Stimulated activated CD4-positive, alpha-beta T cell treated with anti-CD3 and anti-CD28 coated beads, Interleukin-2, amount 100 ng/mL, for 4 hours (primary cell): ENCODE measurements at regions not wholly inside any gene's neighbourhood (a gene's known extent, or its start where the extent isn't known, plus 50 kb on each side); places are given as distances from the start of the nearest gene placed in this dataset.

Experiments
- DNase-seq: peaks from one replicate; pipeline ENCODE4 v3.0.0-alpha.2; 2020; ENCODE audit warnings: low read depth

GRCh38 chr20:52402514-52402913 lies 210.9 kb upstream of the ZFP64 start:
- DNase-seq, result no peak

DNA sequence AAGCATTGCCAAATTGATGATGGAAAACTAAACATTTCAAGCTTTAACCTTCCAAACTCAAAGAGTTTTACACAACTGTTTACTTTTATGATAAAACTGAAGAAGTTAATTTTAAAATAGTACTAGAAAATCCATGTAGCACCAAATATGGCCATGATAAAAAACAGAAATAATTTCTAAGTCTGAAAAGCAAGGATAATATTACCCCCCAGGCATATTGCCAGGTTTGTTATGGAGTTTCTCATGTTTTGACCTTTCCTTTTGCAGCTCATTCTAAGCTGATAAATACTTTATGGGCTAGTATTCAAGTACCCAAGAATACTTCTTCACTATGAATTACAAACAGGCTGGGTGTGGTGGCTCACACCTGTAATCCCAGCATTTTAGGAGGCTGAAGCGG lies 209.9 kb upstream of the ZFP64 start:
- no peak for DNase-seq

- no peak for DNase-seq
Measured at GRCh38 chr20:52399352-52399751, 207.8 kb upstream of the ZFP64 start.

- DNase-seq, result no peak
Measured at GRCh38 chr20:52389606-52390005, 198.0 kb upstream of the ZFP64 start.

DNA sequence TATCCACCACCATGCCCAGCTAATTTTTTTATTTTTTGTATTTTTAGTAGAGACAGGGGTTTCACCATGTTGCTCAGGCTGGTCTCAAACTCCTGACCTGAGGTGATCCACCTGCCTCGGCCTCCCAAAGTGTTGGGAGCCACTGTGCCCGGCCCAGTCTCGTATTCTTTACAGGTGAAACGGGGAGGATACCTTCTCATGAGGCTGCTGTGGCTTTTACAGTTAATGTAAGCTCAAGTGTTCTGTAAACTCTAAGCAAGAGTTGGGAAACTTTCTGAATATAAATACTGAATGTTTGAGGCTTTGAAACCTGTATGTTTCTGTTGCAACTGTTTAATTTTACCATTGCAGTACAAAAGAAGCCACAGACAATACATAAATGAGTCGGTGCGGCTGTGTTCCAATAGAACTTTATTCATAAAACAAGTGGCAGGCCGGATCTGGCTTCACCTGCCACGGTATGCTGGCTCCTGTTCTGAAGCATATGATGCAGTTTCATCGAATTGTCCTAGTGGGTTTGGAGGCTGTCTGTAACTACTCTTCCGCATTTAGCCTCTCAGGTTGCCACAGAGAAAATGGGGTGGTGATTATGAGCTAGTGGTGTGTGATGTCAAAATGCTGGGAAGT lies 192.5 kb upstream of the ZFP64 start:
- DNase-seq, result no peak

DNA sequence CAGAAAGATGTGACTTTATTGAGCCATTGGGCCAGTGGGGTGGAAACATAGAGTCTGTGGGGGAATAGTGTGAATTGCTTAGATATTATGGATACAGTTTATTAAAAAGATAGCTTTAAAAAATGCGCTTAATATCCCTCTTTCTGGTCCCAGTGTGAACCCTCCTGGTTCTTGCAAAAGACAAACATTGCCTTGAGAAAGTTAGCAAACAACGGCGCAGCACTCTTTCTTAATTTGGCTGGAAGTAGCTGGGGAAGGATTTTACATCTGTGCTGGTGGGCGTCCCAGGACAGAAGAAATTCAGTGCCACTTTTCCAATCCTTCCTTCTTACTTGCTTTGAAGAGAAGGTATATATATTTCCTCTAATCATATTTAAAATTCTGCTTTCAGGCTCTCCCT lies 191.4 kb upstream of the ZFP64 start:
- no peak for DNase-seq

DNA sequence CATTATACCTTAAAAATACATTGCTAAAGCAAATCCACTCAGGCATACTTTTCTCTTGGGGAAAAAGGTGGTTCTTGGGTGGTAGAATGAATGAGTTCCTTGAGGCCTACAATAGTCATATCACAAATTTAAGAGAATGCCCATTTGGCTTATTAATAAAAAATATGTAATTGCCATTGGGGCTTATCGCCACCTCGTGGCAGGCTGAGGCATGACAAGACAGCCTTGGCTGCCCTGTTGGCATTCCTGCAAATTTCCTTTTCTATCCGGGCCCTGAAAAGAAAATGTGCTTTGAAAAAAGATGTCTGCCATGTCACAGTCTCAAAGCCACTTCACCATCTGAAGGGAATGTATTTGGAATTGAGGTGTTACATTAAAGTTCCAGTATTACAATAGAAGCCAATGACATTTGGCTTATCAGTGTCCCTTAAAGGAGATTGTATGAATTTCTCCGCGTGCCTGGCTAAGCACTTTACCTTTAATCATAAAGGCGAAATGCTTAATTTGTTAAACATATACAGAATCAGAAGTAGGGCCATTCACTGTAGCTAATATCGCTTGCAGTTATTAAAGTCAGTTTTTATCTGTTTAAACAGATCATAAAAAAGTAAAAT lies 188.3 kb upstream of the ZFP64 start:
- DNase-seq, result peak; percentile 6

DNA sequence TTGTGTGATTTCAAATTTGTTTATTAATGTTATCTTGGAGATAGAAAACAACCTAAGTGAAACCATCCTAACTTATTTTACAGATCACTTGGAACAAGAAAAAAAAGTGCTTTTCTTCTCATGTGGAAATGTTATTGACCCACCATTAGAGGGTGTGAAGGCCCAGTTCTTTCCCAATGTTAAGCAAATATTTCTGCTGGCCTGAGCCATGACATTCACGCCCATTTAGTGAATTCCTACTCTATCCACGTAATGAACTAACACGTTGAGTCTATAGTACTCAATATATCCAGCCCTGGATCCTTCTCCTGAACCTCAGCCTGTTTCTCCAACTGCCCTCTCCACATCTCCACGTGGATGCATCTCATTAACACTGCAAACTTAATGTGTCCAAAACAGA lies 180.6 kb upstream of the ZFP64 start:
- no peak for DNase-seq

DNA sequence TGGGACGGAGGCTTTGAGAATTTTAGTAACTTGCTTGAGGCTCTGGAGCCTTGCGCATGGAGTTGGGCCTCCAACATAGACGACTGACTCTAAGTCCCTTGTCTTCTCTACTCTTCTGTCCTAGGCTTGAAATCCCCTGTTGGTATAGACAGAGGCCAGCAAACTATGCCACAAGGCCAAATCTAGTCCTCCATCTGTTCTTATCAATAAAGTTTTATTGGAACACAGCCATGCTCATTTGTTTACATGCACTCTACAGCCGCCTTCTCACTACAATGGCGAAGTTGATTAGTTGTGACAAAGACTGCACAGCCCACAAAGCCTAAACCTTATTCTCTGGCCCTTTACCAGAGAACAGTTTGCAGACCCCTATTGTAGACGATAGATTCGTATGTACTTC lies 174.1 kb upstream of the ZFP64 start:
- no peak for DNase-seq

DNA sequence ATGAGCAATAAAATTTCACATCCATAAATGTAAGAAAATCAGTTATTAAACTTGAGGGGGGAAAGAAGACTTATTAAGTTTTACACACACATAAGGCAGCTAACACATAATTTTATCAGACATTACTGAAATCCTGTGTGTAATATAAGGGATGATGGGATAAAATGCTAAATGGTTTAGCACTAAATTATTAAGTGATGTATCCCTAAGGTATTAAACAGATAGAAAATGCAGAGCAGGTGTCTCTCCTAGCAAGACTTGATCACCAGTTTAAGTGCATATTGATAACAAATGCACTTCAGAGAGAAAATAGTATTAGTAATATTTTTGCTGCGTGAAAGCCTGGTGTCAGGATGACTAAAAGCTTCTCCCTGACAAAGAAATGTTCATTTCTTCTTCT lies 172.8 kb upstream of the ZFP64 start:
- DNase-seq, result no peak

DNA sequence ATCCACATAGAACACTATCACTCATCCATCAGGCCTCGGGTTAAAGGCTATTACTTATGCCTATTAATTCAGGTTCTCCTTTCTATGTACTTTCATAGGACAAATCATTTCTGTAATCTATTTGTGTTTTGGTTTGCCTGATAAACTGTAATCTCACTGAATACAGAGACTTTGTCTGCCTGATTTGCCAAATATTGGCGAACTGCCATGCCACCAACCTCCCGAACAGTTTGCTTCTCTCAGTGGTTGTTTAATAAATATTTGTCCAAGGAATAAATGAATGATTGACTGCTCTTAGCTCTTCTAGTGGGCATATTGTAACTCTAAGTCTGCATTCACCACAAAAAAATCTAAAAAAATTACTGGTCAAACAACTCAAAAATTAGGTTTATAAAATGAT lies 170.1 kb upstream of the ZFP64 start:
- no peak for DNase-seq

- DNase-seq, result no peak
Measured at GRCh38 chr20:52349806-52350205, 158.2 kb upstream of the ZFP64 start.

DNA sequence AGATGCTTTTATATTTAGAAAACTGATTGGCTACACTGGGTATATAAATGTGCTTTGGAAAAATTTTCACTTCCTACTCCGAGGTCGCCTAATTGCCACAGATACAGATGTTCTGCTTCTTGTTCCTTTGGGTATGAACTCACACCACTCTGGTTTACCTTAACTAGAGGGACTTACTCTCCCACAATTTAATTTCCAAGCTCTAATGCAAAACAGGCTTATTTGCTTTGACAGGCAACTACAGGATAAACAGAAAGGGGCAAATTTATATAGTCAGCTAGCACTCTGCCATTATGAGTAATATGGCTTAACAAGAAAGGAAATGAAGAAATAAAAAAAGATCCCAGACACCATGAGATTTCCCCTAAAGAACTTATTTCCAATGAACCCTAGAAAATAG lies 156.9 kb upstream of the ZFP64 start:
- DNase-seq, result no peak

DNA sequence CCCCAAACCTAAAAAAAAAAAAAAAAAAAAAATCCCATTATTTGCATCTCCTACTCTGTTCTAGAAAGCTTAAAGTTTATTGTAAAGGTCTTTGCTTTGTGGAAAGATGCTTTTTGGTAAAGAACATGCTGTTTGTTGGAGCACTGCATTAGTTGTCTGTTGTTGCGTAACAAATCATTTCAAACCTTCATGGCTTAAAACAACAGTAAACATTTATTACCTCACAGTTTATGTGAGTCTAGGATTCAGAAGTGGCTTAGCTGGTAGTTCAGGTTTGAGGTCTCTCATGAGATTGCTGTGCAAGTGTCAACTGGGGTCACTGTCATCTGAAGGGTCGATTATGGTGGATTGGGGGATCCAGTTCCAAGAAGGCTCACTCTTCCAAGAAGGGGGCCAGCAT lies 155.2 kb upstream of the ZFP64 start:
- DNase-seq, result no peak

DNA sequence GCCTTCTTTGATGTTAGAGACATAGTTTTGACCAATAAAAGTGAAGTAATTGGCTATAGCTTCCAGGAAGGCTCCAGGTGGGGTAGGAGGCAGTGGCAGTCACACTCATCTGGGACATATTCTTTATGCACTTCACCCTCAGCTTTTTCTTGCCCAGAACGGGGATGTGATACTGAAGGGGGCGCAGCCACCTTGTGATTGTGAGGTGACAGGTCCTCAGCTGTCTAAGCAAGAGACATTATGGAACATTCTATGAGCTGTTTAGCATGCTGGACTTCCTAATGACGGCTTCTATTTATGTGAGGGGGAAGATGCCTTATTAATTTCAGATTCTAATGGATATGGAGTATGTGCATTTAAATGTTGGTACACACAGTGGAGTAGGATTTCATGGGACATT lies 151.3 kb upstream of the ZFP64 start:
- no peak for DNase-seq

GRCh38 chr20:52340036-52340634 lies 148.6 kb upstream of the ZFP64 start:
- DNase-seq, result no peak

DNA sequence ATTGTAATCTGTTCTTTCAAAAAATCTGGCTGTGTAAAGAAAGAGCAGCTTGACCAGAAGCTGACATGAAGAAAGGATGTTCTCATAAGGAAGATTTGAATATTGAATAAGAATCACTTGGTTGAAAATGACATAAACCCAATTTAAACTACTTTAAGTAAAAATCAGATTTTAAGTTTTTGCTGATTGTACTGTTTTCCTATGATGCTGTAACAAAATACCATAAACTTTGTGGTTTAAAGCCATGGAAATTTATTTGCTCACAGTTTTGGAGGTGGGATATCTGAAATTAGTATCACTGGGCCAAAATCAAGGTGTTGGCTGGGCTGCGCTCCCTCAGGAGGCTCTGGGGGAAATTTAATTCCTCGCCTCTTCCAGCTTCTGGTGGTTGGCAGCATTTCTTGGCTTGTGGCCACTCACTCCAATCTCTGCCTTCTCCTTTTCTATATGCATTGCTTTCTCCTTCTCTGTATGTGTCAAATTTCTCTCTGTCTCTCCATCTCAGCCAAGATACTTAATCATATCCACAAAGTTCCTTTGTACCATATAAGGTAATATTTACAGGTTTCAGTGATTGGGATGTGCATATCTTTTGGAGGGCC lies 141.2 kb upstream of the ZFP64 start:
- DNase-seq, result no peak

DNA sequence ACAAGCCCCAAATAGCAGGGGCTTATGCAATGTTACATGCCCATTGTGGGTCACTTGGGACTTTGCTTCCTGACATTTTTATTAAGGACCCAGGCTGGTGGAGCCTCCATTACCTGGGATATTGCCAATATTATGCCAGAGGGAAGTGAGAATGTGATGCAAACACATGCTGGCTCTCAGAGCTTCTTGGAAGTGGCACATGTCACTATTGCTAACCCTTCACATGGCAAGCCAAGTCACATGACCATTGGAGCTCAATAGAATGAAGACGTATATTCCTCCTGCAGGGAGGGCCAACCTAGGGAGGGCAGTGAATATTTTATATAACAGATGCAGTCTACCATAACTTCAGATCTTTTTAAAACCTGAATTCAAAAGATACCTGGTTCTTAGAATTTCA lies 140.7 kb upstream of the ZFP64 start:
- DNase-seq, result no peak

GRCh38 chr20:52331655-52332054 lies 140.1 kb upstream of the ZFP64 start:
- no peak for DNase-seq

- no peak for DNase-seq
Measured at GRCh38 chr20:52321396-52321795, 129.8 kb upstream of the ZFP64 start.

- no peak for DNase-seq
Measured at GRCh38 chr20:52318651-52319050, 127.1 kb upstream of the ZFP64 start.

DNA sequence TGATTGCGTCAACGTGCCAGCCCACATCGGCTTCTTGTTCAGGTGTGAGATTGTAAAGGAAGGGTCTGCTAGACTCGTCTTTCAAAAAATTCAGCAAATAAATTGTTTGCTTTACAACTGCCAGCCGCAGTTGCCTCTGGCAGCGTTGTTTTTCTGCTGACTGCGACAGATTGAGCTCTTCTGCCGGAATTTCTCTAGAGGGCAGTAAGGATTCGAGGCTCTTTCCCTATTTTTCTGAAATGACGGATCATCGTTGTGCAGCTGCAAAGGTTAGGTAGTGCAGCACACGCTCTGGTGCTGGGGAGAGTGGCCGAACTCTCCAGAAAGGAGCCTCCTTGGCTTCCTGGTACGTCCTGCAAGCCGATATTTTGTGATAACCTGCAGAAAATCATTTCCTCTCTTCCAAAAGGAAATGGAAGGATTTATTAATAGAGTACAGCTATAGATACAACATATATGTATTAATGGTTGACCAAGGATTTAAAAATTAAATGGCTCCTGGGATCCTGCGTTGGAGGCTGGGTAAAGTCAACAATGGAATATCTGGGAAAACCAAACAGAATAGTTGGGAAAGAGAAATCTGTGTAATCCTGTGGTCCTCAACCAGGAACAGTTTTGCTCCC lies 121.9 kb upstream of the ZFP64 start:
- DNase-seq, result no peak

DNA sequence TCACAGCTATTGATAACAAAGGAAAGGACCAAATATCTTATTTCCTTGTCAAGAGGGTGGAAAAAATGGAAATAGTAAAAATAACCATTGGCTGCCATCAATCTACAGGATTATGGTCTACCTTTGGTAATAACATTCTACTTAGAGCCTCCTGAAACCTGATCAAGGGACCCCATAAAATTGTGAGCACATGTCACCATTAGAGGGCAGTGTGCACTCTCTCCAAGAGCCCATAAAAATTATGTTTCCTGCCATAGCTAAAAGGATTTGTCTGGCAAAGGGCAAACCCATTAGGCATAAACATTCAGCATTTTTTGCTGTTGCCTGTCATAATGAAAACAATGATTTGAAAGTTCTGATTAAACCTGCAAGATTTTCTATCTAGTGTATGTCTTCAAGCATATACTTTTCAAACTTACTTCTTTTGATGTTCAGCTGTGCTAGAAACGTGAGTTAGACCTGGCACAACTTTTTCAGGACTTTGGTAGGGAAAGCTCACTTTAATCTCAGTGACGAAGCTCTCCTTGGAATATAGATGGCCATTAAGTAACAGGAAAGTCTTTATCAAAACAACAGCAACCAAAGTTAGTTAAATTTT lies 120.7 kb upstream of the ZFP64 start:
- DNase-seq, result peak; percentile 47
